Anterior cingulate cortex (tissue), 58 donors: ENCODE measurements at regions not wholly inside any gene's neighbourhood (a gene's known extent, or its start where the extent isn't known, plus 50 kb on each side); places are given as distances from the start of the nearest gene placed in this dataset.
"Not testable (repeated sequence)": the region's sequence is repeated elsewhere in the genome, so short reads cannot be mapped to it uniquely, and the experiment has no call there.

Experiments
- DNase-seq, 58 donors: peaks; one replicate each; lab custom pipeline; 2025; lab: John Stamatoyannopoulos, UW

- DNase-seq = not testable (repeated sequence)
Measured at GRCh38 chr1:245102149-245102548, 52.6 kb upstream of the KIF26B start.

GRCh38 chr1:245099401-245099800 lies 55.4 kb upstream of the KIF26B start:
- peak in 20 of 58 donors; percentile 2 to 46 (median 16) for DNase-seq

GRCh38 chr1:245098924-245099323 lies 55.9 kb upstream of the KIF26B start:
- DNase-seq = no peak

- peak in 31 of 58 donors; percentile 2 to 76 (median 31) for DNase-seq
Measured at GRCh38 chr1:245096311-245097066, 58.3 kb upstream of the KIF26B start.

- peak in 1 of 58 donors; percentile 66 for DNase-seq
Measured at GRCh38 chr1:245095903-245096302, 58.9 kb upstream of the KIF26B start.

- DNase-seq = no peak
Measured at GRCh38 chr1:245094954-245095353, 59.8 kb upstream of the KIF26B start.

- DNase-seq = no peak
Measured at GRCh38 chr1:245094092-245094491, 60.7 kb upstream of the KIF26B start.

GRCh38 chr1:245092638-245092976 lies 62.2 kb upstream of the KIF26B start:
- DNase-seq = no peak

- DNase-seq = no peak
Measured at GRCh38 chr1:245091818-245092637, 62.8 kb upstream of the KIF26B start.

- no peak for DNase-seq
Measured at GRCh38 chr1:245091171-245091621, 63.6 kb upstream of the KIF26B start.

GRCh38 chr1:245090491-245091090 lies 64.2 kb upstream of the KIF26B start:
- DNase-seq = no peak

- DNase-seq = no peak
Measured at GRCh38 chr1:245087723-245088122, 67.1 kb upstream of the KIF26B start.

GRCh38 chr1:245086389-245086969 lies 68.3 kb upstream of the KIF26B start:
- DNase-seq = no peak

- DNase-seq = no peak
Measured at GRCh38 chr1:245085508-245086095, 69.2 kb upstream of the KIF26B start.

GRCh38 chr1:245084551-245084950 lies 70.2 kb upstream of the KIF26B start:
- no peak for DNase-seq

- DNase-seq = no peak
Measured at GRCh38 chr1:245079021-245079609, 75.7 kb upstream of the KIF26B start.

- no peak for DNase-seq
Measured at GRCh38 chr1:245074898-245075297, 79.9 kb upstream of the KIF26B start.

GRCh38 chr1:245074232-245074747 lies 80.5 kb upstream of the KIF26B start:
- no peak for DNase-seq

- no peak for DNase-seq
Measured at GRCh38 chr1:245070836-245071615, 83.8 kb upstream of the KIF26B start.
